ENCODE measurements at regions not wholly inside any gene's neighbourhood (a gene's known extent, or its start where the extent isn't known, plus 50 kb on each side); places are given as distances from the start of the nearest gene placed in this dataset.
"Not testable (repeated sequence)": the region's sequence is repeated elsewhere in the genome, so short reads cannot be mapped to it uniquely, and the experiment has no call there.

DNA sequence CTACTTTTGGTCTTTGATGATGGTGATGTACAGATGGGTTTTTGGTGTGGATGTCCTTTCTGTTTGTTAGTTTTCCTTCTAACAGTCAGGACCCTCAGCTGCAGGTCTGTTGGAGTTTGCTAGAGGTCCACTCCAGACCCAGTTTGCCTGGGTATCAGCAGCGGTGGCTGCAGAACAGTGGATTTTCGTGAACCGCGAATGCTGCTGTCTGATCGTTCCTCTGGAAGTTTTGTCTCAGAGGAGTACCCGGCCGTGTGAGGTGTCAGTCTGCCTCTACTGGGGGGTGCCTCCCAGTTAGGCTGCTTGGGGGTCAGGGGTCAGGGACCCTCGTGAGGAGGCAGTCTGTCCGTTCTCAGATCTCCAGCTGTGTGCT lies 56.6 kb upstream of the TNFAIP8 start:
- not testable (repeated sequence) for DNase-seq

- DNase-seq: peak; percentile 93
Observed at GRCh38 chr5:119299615-119300310, 56.1 kb upstream of the TNFAIP8 start.

DNA sequence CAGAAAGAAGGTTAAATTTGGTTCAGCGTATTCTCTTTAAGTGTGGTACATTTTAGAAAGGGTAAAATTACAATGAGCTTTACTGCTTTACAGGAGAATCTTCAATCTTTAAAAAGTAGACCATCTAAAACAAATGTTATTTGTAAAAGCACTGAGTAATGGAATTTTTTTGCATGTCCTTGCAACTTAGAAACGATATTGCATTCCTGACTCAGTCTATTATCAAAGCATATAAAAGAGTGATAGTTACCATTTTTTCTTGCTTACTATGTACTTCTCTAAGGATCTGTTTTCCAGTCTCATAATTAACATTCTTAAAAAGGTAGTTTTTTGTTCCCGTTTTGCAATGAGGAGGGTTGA lies 55.5 kb upstream of the TNFAIP8 start:
- DNase-seq: no peak

DNA sequence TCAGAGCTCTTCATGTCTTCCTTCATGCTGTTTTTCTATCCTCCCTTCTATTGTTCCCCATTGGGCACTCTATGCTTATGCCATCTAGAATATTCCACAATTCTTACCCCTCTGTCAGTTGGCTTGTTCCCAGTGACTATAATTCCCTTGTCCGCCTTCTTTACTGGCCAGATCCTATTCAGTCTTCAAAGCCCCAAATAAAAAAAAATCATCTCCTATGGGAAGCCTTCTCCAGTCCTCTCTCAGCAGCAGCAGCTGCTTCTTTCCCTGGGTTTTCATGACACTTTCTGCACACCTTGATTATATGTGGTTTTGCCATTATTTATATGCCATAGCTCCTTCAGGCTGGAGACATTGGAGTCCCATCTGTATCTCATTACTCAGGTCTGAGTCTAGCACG lies 54.6 kb upstream of the TNFAIP8 start:
- DNase-seq: no peak

- DNase-seq: no peak
Observed at GRCh38 chr5:119301906-119302305, 53.9 kb upstream of the TNFAIP8 start.

- no peak for DNase-seq
Observed at GRCh38 chr5:119302449-119302848, 53.4 kb upstream of the TNFAIP8 start.

- no peak for DNase-seq
Observed at GRCh38 chr5:119302916-119303897, 52.6 kb upstream of the TNFAIP8 start.

DNA sequence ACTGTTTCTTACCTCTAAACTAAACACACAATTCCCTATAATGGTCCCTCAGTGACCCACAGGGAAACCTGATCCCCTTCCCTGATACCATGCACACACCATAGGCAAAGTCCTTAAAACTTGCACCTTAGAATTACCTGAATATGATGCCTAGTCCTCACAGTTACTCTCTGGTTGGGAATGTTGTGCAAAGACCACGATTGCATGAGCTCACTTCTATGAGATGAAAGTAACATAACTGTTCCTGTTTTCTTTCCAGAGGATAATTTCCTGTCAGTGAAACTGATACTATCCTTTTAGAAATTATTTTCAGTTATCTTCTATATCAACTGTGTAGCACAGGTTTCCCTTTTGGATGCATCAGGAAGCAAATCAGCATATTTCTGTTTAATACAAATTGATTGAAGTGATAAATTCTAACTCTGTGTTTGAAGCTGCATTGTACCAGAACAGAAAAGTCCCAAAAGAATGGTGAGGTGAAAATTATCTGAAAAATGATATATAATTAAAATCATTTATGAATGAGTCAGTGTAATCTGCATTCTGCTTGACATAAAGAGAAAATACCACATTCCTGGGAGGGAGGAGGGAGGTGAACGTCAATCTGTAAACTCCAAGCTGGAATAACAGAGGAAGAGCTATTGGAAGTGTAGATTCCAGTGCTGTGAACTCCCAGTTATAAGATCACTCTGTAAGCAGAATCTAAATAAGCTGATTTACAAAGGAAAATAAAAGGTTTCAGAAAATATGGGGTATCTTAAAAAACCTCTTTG lies 51.2 kb upstream of the TNFAIP8 start:
- no peak for DNase-seq
